Lower leg skin (tissue), 3 donors: ENCODE measurements at regions not wholly inside any gene's neighbourhood (a gene's known extent, or its start where the extent isn't known, plus 50 kb on each side); places are given as distances from the start of the nearest gene placed in this dataset.

Source experiments
- CTCF ChIP-seq, 3 donors: fragments of 450-650 bp; IDR thresholded peaks; one replicate each; pipeline ENCODE4 v1.5.1; 2016; ENCODE audit warnings: antibody characterized with exemption in 3 of 3, mild to moderate bottlenecking in 3 of 3, moderate library complexity in 2 of 3
- POLR2A ChIP-seq, 2 donors: fragments of 450-650 bp; IDR thresholded peaks; one replicate each; pipeline ENCODE4 v1.6.1; 2016 to 2017; ENCODE audit warnings: antibody characterized with exemption in 2 of 2, mild to moderate bottlenecking in 1 of 2, moderate library complexity in 1 of 2

GRCh38 chr2:57711991-57712390 is 334.6 kb upstream of the VRK2 start:
- no peak for TF ChIP-seq POLR2A (IDR thresholded peaks at IDR 0.05)
- TF ChIP-seq CTCF (IDR thresholded peaks at IDR 0.05) = no peak
